ENCODE measurements at regions not wholly inside any gene's neighbourhood (a gene's known extent, or its start where the extent isn't known, plus 50 kb on each side); places are given as distances from the start of the nearest gene placed in this dataset.
"Not testable (repeated sequence)": the region's sequence is repeated elsewhere in the genome, so short reads cannot be mapped to it uniquely, and the experiment has no call there.

DNA sequence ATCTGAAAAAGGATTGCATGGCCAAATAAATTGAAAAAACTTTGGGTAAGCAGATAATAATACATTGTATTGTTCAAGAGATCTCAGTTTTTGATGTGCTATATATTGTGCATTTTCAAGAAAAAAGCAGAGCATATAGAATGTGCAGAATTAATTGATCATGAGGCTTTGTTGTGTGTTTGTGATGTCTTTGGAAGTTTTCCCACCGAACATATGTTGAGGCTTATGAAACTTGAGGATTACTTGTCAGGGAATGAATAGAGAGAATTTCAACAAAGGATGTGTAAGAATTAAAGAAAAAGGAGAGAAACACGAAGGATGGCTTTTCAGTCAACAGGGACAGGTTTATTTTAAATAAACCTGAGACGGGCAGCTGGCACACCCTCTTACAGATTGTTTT, 232.5 kb upstream of the POU1F1 start:
- no peaks in the 10 kb centered on the region for H3K36me3 ChIP-seq (ENCODE audit: control insufficient read depth, insufficient read depth, low read length)
- H3K27me3 ChIP-seq (ENCODE audit: control insufficient read depth, insufficient read depth, low read length): no peaks in the 10 kb centered on the region
- no peaks in the 10 kb centered on the region for H3K4me1 ChIP-seq (ENCODE audit: control insufficient read depth, insufficient read depth, low read length)
- H3K9me3 ChIP-seq (ENCODE audit: control insufficient read depth, insufficient read depth, low read length): no peaks in the 10 kb centered on the region
- H3K9ac ChIP-seq (ENCODE audit: low read depth, low read length): no peak overlapping the region
- peak overlapping the region; percentile 24 for H3K4me3 ChIP-seq (ENCODE audit: low read depth, low read length)

DNA sequence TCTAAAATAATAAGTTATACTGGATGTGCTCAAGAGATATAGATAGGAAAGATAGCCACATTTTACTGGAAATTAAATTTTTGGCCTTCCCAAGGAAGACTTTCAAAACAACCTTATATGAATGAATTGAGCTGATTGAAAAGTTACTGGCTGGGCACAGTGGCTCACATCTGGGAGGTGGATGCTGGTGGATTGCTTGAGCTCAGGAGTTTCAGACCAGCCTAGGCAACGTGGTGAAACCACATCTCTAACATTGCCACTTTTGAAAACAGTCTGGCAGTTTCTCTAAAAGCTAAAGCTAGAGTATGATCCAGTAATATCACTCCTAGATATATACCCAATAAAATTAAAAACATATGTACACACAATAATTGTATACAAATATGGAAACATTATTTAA, 231.4 kb upstream of the POU1F1 start:
- no peaks in the 10 kb centered on the region for H3K36me3 ChIP-seq (ENCODE audit: control insufficient read depth, insufficient read depth, low read length)
- H3K9ac ChIP-seq (ENCODE audit: low read depth, low read length): no peak overlapping the region
- H3K27me3 ChIP-seq (ENCODE audit: control insufficient read depth, insufficient read depth, low read length): no peaks in the 10 kb centered on the region
- H3K4me1 ChIP-seq (ENCODE audit: control insufficient read depth, insufficient read depth, low read length): no peaks in the 10 kb centered on the region
- no peak overlapping the region for H3K4me3 ChIP-seq (ENCODE audit: low read depth, low read length)
- H3K9me3 ChIP-seq (ENCODE audit: control insufficient read depth, insufficient read depth, low read length): no peaks in the 10 kb centered on the region

DNA sequence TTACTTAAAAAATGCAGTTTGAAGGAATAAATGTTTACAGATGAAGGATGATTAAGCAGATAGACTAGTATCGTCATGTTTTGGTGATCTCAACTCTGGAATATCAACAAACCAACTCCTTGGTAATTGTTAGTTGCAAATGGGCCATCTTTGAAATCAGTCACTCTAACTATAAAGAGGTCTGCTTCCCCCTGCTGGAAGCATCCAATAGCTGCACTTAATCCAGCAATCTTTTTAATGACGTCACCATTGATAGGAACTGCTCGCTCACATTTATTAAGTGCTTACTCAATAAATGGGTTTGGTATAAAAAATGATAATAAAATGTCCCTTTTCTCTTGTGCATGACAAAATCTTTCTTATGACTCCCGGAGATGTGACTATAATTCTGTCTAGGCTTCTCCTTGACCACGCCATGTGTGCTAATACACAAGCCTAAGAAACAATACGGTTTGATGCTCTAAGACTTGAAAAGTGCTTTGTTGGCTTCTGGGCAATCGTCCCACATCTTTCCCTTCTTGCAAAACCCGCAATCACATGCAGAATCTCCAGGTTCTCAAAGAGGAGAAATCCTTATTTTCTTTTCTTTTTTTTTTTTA, 227.6 kb upstream of the POU1F1 start:
- Histone ChIP-seq H3K4me3 (ENCODE audit: low read depth, low read length) (no peak overlapping the region), H3K27me3 (ENCODE audit: control insufficient read depth, insufficient read depth, low read length) (no peaks in the 10 kb centered on the region), H3K9ac (ENCODE audit: low read depth, low read length) (no peak overlapping the region), H3K9me3 (ENCODE audit: control insufficient read depth, insufficient read depth, low read length) (no peaks in the 10 kb centered on the region), H3K4me1 (ENCODE audit: control insufficient read depth, insufficient read depth, low read length) (no peaks in the 10 kb centered on the region), H3K36me3 (ENCODE audit: control insufficient read depth, insufficient read depth, low read length) (no peaks in the 10 kb centered on the region)

DNA sequence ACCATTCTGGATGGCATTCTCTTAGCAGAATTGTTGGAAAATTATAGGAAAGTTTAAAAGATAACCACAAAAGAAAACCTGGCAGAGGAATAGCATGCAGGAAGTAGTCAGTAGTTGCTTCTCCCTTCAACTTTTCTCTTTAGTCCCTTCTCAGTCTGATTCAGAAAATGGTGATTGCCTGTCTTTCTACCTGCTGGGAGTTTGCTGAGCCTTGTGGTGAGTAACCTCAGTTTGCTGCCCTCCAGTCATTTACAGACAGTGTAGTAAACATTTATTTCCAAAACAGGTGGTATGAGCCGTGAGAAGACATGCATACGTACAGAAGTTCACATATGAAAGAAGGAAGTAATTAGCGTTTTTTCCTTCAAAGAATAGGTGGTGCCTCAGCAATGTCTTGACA, 224.7 kb upstream of the POU1F1 start:
- Histone ChIP-seq H3K4me3 (ENCODE audit: low read depth, low read length) (no peak overlapping the region), H3K9ac (ENCODE audit: low read depth, low read length) (no peak overlapping the region), H3K36me3 (ENCODE audit: control insufficient read depth, insufficient read depth, low read length) (no peaks in the 10 kb centered on the region), H3K9me3 (ENCODE audit: control insufficient read depth, insufficient read depth, low read length) (no peaks in the 10 kb centered on the region), H3K4me1 (ENCODE audit: control insufficient read depth, insufficient read depth, low read length) (no peaks in the 10 kb centered on the region), H3K27me3 (ENCODE audit: control insufficient read depth, insufficient read depth, low read length) (no peaks in the 10 kb centered on the region)

DNA sequence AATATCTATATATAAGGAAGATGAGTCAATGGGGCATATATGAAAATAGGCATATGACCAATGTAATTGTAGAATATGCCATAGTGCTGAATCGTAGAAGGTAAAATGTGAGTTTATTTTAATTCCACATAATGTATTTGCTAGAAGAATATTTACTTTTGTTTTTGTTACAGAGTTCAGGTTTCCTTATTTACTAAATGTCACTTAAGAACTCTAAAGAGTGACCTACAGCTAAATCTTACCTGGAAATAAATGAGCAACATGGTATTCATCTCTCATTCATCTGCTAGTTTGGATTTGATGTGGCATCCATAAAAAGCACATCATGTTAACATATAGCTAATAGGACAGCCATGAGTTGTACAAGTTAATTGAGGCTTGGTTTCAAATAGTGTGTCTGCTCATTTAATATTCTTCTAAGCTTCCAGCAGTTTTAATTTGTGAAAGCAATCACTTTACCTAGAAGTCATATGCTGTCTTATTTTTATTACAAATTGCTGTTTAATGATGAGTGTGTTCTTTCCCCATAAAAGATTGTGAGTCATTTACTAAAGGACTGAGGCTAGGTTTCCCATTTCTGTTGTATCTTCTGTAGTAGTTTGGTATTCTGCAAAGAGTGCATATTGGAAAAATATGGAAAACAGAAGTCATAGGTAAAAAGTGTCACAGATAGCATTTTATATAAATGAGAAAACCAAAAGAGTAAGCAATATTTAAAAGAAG, 222.1 kb upstream of the POU1F1 start:
- Histone ChIP-seq H3K9me3 (ENCODE audit: control insufficient read depth, insufficient read depth, low read length) (no peaks in the 10 kb centered on the region), H3K4me1 (ENCODE audit: control insufficient read depth, insufficient read depth, low read length) (no peaks in the 10 kb centered on the region), H3K27me3 (ENCODE audit: control insufficient read depth, insufficient read depth, low read length) (no peaks in the 10 kb centered on the region), H3K4me3 (ENCODE audit: low read depth, low read length) (no peak overlapping the region), H3K9ac (ENCODE audit: low read depth, low read length) (no peak overlapping the region), H3K36me3 (ENCODE audit: control insufficient read depth, insufficient read depth, low read length) (no peaks in the 10 kb centered on the region)

DNA sequence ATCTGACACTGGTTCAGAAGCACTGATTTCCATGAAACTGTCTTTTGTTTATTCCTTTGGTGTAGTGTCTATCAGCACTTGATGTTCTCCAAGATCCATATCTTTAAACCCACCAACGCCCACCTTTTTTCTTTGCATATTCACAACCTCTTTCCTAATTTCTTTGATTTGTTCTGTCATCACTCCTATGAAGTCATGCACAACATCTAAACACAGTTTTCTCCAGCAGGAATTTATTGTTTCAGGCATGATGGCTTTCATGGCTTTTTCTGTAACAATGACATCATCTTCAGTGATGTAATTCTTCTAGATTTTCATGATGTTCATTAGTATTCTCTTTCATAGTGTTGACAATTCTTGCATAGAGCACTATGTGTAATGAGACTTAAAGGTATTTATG, 219.6 kb upstream of the POU1F1 start:
- Histone ChIP-seq H3K4me1 (ENCODE audit: control insufficient read depth, insufficient read depth, low read length) (no peaks in the 10 kb centered on the region), H3K9ac (ENCODE audit: low read depth, low read length) (no peak overlapping the region), H3K9me3 (ENCODE audit: control insufficient read depth, insufficient read depth, low read length) (no peaks in the 10 kb centered on the region), H3K4me3 (ENCODE audit: low read depth, low read length) (no peak overlapping the region), H3K36me3 (ENCODE audit: control insufficient read depth, insufficient read depth, low read length) (no peaks in the 10 kb centered on the region), H3K27me3 (ENCODE audit: control insufficient read depth, insufficient read depth, low read length) (no peaks in the 10 kb centered on the region)

DNA sequence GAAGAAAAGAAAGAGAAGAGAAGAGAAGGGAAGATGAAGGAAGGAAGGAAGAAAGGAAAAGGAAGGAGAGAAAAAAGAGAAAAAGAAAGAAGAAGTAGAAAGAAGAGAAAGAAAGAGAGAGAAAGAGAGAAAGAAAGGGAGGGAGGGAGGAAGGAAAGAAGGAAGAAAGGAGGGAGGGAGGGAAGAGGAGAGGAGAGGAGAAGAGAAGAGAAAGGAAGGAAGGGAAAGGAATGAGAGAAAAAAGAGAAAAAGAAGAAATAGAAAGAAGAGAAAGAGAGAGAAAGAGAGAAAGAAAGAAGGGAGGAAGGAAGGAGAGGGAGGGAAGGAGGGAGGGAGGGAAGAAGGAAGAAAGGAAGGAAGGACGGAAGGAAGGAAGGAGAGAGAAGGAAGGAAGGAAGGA, 217.9 kb upstream of the POU1F1 start:
- Histone ChIP-seq H3K9me3 (ENCODE audit: control insufficient read depth, insufficient read depth, low read length) (no peaks in the 10 kb centered on the region), H3K4me1 (ENCODE audit: control insufficient read depth, insufficient read depth, low read length) (no peaks in the 10 kb centered on the region), H3K9ac (ENCODE audit: low read depth, low read length) (no peak overlapping the region), H3K36me3 (ENCODE audit: control insufficient read depth, insufficient read depth, low read length) (no peaks in the 10 kb centered on the region), H3K4me3 (ENCODE audit: low read depth, low read length) (no peak overlapping the region), H3K27me3 (ENCODE audit: control insufficient read depth, insufficient read depth, low read length) (no peaks in the 10 kb centered on the region)

DNA sequence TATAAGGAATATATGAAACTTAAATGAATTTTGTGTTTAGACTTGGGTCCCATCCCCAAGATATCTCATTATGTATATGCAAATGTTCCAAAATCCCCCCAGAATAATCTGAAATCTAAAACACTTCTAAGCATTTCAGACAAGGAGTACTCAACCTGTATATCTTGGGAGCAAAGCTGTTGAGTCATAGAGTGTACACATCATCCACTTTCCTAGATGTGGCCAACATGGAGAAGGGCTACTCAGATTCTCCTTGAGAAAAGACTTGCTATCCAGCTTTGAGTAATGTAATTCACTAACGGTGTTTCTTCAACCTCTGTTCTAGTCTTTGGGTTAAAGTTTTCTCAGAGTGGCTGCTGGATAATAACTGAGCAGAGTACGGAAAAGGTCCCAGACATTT, 215.5 kb upstream of the POU1F1 start:
- no peak overlapping the region for H3K4me3 ChIP-seq (ENCODE audit: low read depth, low read length)
- H3K9ac ChIP-seq (ENCODE audit: low read depth, low read length): no peak overlapping the region
- H3K9me3 ChIP-seq (ENCODE audit: control insufficient read depth, insufficient read depth, low read length): no peaks in the 10 kb centered on the region
- H3K27me3 ChIP-seq (ENCODE audit: control insufficient read depth, insufficient read depth, low read length): no peaks in the 10 kb centered on the region
- H3K4me1 ChIP-seq (ENCODE audit: control insufficient read depth, insufficient read depth, low read length): no peaks in the 10 kb centered on the region
- H3K36me3 ChIP-seq (ENCODE audit: control insufficient read depth, insufficient read depth, low read length): no peaks in the 10 kb centered on the region

DNA sequence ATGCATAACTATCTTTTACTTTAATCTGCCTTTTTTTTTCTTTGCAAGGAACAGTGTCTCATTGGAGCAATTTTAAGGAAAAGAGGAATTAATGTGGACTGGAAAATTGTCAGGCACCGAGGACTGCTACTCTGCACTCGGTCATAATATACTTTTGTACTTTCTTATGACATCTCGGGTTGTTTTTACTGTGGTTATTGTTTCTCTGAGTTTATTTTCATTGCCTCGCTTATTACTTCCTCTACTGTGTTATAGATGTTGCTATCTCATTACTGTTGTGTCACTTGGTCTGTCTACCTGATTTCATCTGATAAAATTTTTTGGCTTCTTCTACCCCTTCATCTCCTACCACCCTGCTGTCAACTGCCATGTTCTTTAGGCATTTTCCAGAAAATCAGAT, 213.5 kb upstream of the POU1F1 start:
- Histone ChIP-seq H3K9me3 (ENCODE audit: control insufficient read depth, insufficient read depth, low read length) (no peaks in the 10 kb centered on the region), H3K4me1 (ENCODE audit: control insufficient read depth, insufficient read depth, low read length) (no peaks in the 10 kb centered on the region), H3K9ac (ENCODE audit: low read depth, low read length) (no peak overlapping the region), H3K4me3 (ENCODE audit: low read depth, low read length) (no peak overlapping the region), H3K27me3 (ENCODE audit: control insufficient read depth, insufficient read depth, low read length) (no peaks in the 10 kb centered on the region), H3K36me3 (ENCODE audit: control insufficient read depth, insufficient read depth, low read length) (no peaks in the 10 kb centered on the region)

DNA sequence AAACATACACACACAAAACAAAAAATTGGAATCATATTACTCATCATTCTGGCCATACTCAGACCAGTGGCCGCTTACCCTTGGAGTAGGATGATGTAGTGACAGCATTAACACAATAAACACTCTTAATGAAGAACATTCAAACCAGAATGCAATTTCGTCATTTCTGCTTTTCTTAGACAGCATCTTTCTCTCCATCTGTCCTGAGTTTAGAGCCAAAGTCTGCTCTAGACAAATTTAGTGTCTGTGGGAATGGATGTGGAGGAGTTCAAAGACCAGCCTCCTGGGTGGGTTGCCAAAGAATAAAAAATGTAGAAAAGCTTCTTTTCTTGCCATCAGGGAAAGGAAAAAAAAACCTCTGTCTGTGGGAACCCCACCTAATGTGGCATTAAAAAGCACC, 212.4 kb upstream of the POU1F1 start:
- H3K27me3 ChIP-seq (ENCODE audit: control insufficient read depth, insufficient read depth, low read length): no peaks in the 10 kb centered on the region
- H3K4me3 ChIP-seq (ENCODE audit: low read depth, low read length): no peak overlapping the region
- H3K36me3 ChIP-seq (ENCODE audit: control insufficient read depth, insufficient read depth, low read length): no peaks in the 10 kb centered on the region
- no peak overlapping the region for H3K9ac ChIP-seq (ENCODE audit: low read depth, low read length)
- no peaks in the 10 kb centered on the region for H3K9me3 ChIP-seq (ENCODE audit: control insufficient read depth, insufficient read depth, low read length)
- no peaks in the 10 kb centered on the region for H3K4me1 ChIP-seq (ENCODE audit: control insufficient read depth, insufficient read depth, low read length)

DNA sequence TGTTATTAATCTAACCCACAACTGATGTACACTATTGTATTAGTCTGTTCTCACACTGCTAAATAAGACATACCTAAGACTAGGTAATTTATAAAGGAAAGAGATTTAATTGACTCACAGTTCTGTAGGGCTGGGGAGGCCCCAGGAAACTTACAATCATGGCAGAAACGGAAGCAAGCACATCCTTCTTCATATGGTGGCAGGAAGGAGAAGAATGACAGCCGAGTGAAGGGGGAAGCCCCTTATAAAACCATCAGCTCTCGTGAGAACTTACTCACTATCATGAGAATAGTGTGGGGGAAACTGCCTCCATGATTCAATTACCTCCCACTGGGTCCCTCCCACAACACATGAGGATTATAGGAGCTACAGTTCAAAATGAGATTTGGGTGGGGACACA, 210.3 kb upstream of the POU1F1 start:
- not testable (repeated sequence) for H3K9ac ChIP-seq (ENCODE audit: low read depth, low read length); H3K9me3 ChIP-seq (ENCODE audit: control insufficient read depth, insufficient read depth, low read length); H3K36me3 ChIP-seq (ENCODE audit: control insufficient read depth, insufficient read depth, low read length); H3K27me3 ChIP-seq (ENCODE audit: control insufficient read depth, insufficient read depth, low read length); H3K4me1 ChIP-seq (ENCODE audit: control insufficient read depth, insufficient read depth, low read length); H3K4me3 ChIP-seq (ENCODE audit: low read depth, low read length)

DNA sequence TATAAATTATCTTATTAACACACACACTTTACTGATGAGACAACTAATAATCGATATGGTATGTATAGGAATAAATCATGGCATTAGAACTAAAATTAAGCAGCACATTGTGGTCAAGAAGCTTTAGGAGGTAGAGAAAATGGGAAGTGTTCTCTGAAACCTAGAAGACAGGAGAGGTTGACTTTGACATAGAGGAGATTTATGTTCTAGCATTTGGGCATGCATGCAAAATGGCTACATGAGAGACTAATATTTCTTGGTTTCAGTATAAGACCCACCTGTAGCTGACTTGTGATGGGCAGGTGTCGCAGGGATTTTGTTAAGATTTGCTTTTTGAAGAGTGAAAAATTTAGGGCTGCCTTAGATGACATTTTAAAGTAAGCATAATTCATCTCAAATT, 209.7 kb upstream of the POU1F1 start:
- no peak overlapping the region for H3K4me3 ChIP-seq (ENCODE audit: low read depth, low read length)
- no peaks in the 10 kb centered on the region for H3K4me1 ChIP-seq (ENCODE audit: control insufficient read depth, insufficient read depth, low read length)
- H3K27me3 ChIP-seq (ENCODE audit: control insufficient read depth, insufficient read depth, low read length): no peaks in the 10 kb centered on the region
- no peak overlapping the region for H3K9ac ChIP-seq (ENCODE audit: low read depth, low read length)
- H3K36me3 ChIP-seq (ENCODE audit: control insufficient read depth, insufficient read depth, low read length): no peaks in the 10 kb centered on the region
- H3K9me3 ChIP-seq (ENCODE audit: control insufficient read depth, insufficient read depth, low read length): no peaks in the 10 kb centered on the region

All from iPS-15b (cell line).